Smooth muscle cell (in vitro differentiated cells): ENCODE measurements at regions not wholly inside any gene's neighbourhood (a gene's known extent, or its start where the extent isn't known, plus 50 kb on each side); places are given as distances from the start of the nearest gene placed in this dataset.

Experiments used
- DNase-seq: peaks from one replicate; lab custom pipeline; 2025; ENCODE audit not compliant: unreplicated experiment; lab: John Stamatoyannopoulos, UW
- H2AFZ ChIP-seq: fragments of 200-600 bp; sonication (generic); 2 replicates; pipeline ENCODE4 v1.6.0; 2016; ENCODE audit warnings: antibody characterized with exemption, low read depth, mild to moderate bottlenecking
- H3F3A ChIP-seq: fragments of 200-600 bp; sonication (generic); 2 replicates; pipeline ENCODE4 v1.6.0; 2017; ENCODE audit warnings: antibody characterized with exemption, low read depth
- H3K27ac ChIP-seq: fragments of 200-600 bp; sonication (generic); 2 replicates; pipeline ENCODE4 v1.5.1; 2016; ENCODE audit warnings: low read depth, mild to moderate bottlenecking
- H3K27me3 ChIP-seq: fragments of 200-600 bp; sonication (generic); 2 replicates; pipeline ENCODE4 v1.6.1; 2016; ENCODE audit warnings: low read depth, mild to moderate bottlenecking
- H3K36me3 ChIP-seq: fragments of 200-600 bp; sonication (generic); 2 replicates; pipeline ENCODE4 v1.5.1; 2016; ENCODE audit warnings: low read depth
- H3K4me1 ChIP-seq: fragments of 200-600 bp; sonication (generic); 2 replicates; pipeline ENCODE4 v1.5.1; 2016; ENCODE audit warnings: low read depth
- H3K4me2 ChIP-seq: fragments of 200-600 bp; sonication (generic); 2 replicates; pipeline ENCODE4 v1.6.0; 2016; ENCODE audit warnings: mild to moderate bottlenecking
- H3K4me3 ChIP-seq: fragments of 200-600 bp; sonication (generic); 2 replicates; pipeline ENCODE4 v1.5.1; 2016; ENCODE audit warnings: mild to moderate bottlenecking
- H3K79me2 ChIP-seq: fragments of 200-600 bp; sonication (generic); 2 replicates; pipeline ENCODE4 v1.6.0; 2016; ENCODE audit warnings: low read depth, mild to moderate bottlenecking
- H3K9ac ChIP-seq: fragments of 200-600 bp; sonication (generic); 2 replicates; pipeline ENCODE4 v1.6.0; 2016; ENCODE audit warnings: low read depth
- H3K9me3 ChIP-seq: fragments of 200-600 bp; sonication (generic); replicated peaks from 2 replicates; pipeline ENCODE4 v1.5.1; 2016; ENCODE audit warnings: low read depth
- H4K20me1 ChIP-seq: fragments of 200-600 bp; sonication (generic); 2 replicates; pipeline ENCODE4 v1.6.0; 2016; ENCODE audit warnings: low read depth
- CTCF ChIP-seq: fragments of 200-600 bp; sonication (generic); IDR thresholded peaks from 2 replicates; pipeline ENCODE4 v1.5.1; 2017; ENCODE audit warnings: borderline replicate concordance, mild to moderate bottlenecking, antibody characterized with exemption; ENCODE audit not compliant: insufficient read depth, poor library complexity, severe bottlenecking
- WGBS: methylation state at CpG from one replicate; pipeline ENCODE4 v1.1.7; 2016; ENCODE audit warnings: low lambda C conversion rate; 5-methylcytosine and 5-hydroxymethylcytosine counted together

GRCh38 chr19:23855676-23856075 is 59.0 kb upstream of the ZNF726 start:
- no peak overlapping the region for H3K27ac ChIP-seq
- no peak overlapping the region for H3K4me2 ChIP-seq
- no peaks in the 10 kb centered on the region for H3K36me3 ChIP-seq
- DNase-seq: no peak
- no peaks in the 10 kb centered on the region for H4K20me1 ChIP-seq
- no peaks in the 10 kb centered on the region for H3K79me2 ChIP-seq
- H3K9me3 ChIP-seq: peaks cover 5% of the 10 kb centered on the region
- TF ChIP-seq CTCF: no peak
- 79% methylated on average over 4 of the region's 4 CpGs for WGBS
- no peaks in the 10 kb centered on the region for H3F3A ChIP-seq
- H3K4me1 ChIP-seq: no peaks in the 10 kb centered on the region
- no peak overlapping the region for H2AFZ ChIP-seq
- no peaks in the 10 kb centered on the region for H3K27me3 ChIP-seq
- no peak overlapping the region for H3K4me3 ChIP-seq
- H3K9ac ChIP-seq: no peak overlapping the region

GRCh38 chr19:23851966-23852365 is 62.7 kb upstream of the ZNF726 start:
- Histone ChIP-seq H3K9me3 (peaks cover under 1% of the 10 kb centered on the region), H3K36me3 (no peaks in the 10 kb centered on the region), H3K4me3 (no peak overlapping the region), H3K27ac (no peak overlapping the region), H3F3A (no peaks in the 10 kb centered on the region), H4K20me1 (no peaks in the 10 kb centered on the region), H2AFZ (no peak overlapping the region), H3K4me2 (no peak overlapping the region), H3K9ac (no peak overlapping the region), H3K79me2 (no peaks in the 10 kb centered on the region), H3K4me1 (no peaks in the 10 kb centered on the region), H3K27me3 (no peaks in the 10 kb centered on the region)
- 83% methylated on average over 5 of the region's 5 CpGs for WGBS
- no peak for DNase-seq
- TF ChIP-seq CTCF: no peak

- no peaks in the 10 kb centered on the region for H3K4me1 ChIP-seq
- H3K27ac ChIP-seq: no peak overlapping the region
- H3K4me3 ChIP-seq: no peak overlapping the region
- no peaks in the 10 kb centered on the region for H3K79me2 ChIP-seq
- H3F3A ChIP-seq: no peaks in the 10 kb centered on the region
- no peak overlapping the region for H2AFZ ChIP-seq
- H3K9me3 ChIP-seq: peaks cover 24% of the 10 kb centered on the region
- no peaks in the 10 kb centered on the region for H4K20me1 ChIP-seq
- H3K9ac ChIP-seq: no peak overlapping the region
- TF ChIP-seq CTCF: no peak
- DNase-seq: no peak
- 92% methylated on average over 2 of the region's 2 CpGs for WGBS
- H3K4me2 ChIP-seq: no peak overlapping the region
- H3K36me3 ChIP-seq: peaks cover 9% of the 10 kb centered on the region
- no peaks in the 10 kb centered on the region for H3K27me3 ChIP-seq
These were observed 74.1 kb upstream of the ZNF681 start for GRCh38 chr19:23832717-23833327.

- no peaks in the 10 kb centered on the region for H3K9me3 ChIP-seq
- no peak for DNase-seq
- no peaks in the 10 kb centered on the region for H4K20me1 ChIP-seq
- H3K4me1 ChIP-seq: no peaks in the 10 kb centered on the region
- H3K79me2 ChIP-seq: no peaks in the 10 kb centered on the region
- H3F3A ChIP-seq: no peaks in the 10 kb centered on the region
- H3K27ac ChIP-seq: no peak overlapping the region
- 87% methylated on average over 2 of the region's 2 CpGs for WGBS
- no peak overlapping the region for H3K4me3 ChIP-seq
- no peak for TF ChIP-seq CTCF
- peaks cover 2% of the 10 kb centered on the region for H3K36me3 ChIP-seq
- no peak overlapping the region for H3K9ac ChIP-seq
- H3K27me3 ChIP-seq: no peaks in the 10 kb centered on the region
- H2AFZ ChIP-seq: no peak overlapping the region
- no peak overlapping the region for H3K4me2 ChIP-seq
These were observed 65.3 kb upstream of the ZNF681 start for GRCh38 chr19:23823952-23824389.
